GM13977 (cell line): ENCODE measurements at regions not wholly inside any gene's neighbourhood (a gene's known extent, or its start where the extent isn't known, plus 50 kb on each side); places are given as distances from the start of the nearest gene placed in this dataset.
"Not testable (repeated sequence)": the region's sequence is repeated elsewhere in the genome, so short reads cannot be mapped to it uniquely, and the experiment has no call there.

Source experiments
- DNase-seq: peaks from one replicate; pipeline ENCODE4 v3.0.0; 2012; ENCODE audit warnings: low spot score
- CTCF ChIP-seq: IDR thresholded peaks from 2 replicates; pipeline ENCODE4 v1.5.1; 2012; ENCODE audit warnings: mild to moderate bottlenecking, control low read depth; ENCODE audit not compliant: insufficient read depth; ENCODE audit errors: extremely low read depth, missing control alignments
- in situ Hi-C: fragments of 300-500 bp; cut with MboI; formaldehyde crosslinking; loops from one replicate; pipeline ENCODE4 v1.12.0; 2022; ENCODE audit warnings: low sequenced_read_pairs, low pct_unique_long_range_greater_than_20kb, mixed read lengths, inconsistent platforms; ENCODE audit not compliant: unreplicated experiment

DNA sequence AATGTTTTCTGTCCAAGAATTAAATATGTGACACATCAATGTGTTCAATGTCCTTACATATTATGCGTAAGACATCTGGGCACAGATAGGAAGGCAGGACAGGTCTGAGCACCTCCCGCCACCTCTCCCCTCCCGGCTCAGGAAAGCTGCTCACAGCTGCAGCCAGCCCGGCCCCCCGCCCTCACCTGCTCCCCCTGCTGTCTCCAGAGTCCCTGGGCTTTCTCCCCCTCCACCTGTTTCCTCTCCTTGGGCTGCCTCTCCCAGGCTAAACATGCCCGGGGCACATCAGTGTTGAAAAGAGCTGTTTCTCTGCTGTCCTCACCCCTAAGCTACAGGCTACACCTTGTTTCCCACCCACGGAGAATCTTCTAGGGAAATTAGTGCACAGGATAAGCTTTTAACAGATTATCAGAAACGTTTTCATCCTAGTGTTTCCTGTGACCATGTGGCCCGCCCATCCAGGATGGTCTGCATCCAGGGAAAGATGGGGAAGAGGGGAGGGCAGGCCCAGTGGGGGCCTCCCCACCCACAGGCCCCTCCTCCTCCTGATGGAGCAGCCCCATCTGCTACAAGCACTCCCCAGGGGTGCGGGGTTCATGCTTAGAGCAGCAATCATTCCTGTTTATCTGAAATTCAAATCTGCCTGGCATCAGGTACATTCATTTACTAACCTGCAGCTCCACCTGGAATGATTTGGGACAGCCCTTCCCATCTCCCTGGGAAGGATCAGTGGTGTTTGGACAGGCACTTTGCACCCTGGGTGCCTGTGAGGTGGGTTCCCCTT is 273.8 kb upstream of the SFSWAP start:
- in situ Hi-C loops = loop anchor here (5.0 kb wide), 1 partner anchor 210 kb away; no protein-coding TSS in a partner anchor
- no peak for TF ChIP-seq CTCF
- no peak for DNase-seq

DNA sequence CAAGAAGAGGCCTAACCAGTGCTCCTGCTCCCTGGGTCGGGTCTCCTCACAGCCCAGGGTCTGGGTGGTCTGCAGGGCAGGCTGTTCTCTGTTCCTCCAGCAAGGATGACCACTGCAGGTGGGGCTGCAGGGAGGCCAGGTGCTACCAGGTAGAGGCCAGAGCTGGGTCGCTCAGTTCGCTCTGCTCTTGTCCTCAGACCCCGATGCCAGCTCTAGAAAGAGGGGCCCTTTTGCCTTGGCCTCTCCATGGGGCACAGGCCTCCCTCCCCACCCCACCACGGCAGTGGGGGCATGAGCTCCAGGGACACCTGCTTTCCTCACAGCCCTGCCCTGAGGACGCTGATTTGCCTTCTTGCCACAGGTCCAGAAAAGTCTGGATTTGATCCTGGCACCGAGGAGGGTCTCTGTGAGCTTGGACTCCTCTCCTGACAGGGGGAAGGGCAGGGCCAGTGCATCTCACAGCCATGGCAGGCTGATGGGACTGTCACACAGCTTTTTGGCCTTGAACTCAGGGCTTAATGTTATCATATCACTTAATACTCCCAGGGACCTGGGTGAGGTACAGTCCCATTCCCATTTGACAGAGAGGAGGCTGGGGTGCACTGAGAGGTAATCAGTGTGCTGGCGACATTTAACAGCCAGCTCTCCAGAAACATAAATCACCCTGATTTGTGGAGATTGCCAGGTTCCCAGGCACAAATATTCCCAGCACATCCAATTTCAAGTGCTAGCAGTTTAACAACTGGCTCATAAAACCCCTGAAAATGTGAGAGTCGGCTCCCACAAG is 273.0 kb upstream of the SFSWAP start:
- DNase-seq = no peak
- no peak for TF ChIP-seq CTCF
- in situ Hi-C loops = loop anchor here (5.0 kb wide), 1 partner anchor 211 kb away; no protein-coding TSS in a partner anchor

- in situ Hi-C loops = loop anchor here (5.0 kb wide), 1 partner anchor 211 kb away; no protein-coding TSS in a partner anchor
- not testable (repeated sequence) for DNase-seq
These were observed 272.4 kb upstream of the SFSWAP start for GRCh38 chr12:131438493-131438835.

- in situ Hi-C loops = loop anchor here (5.0 kb wide), 1 partner anchor 212 kb away; no protein-coding TSS in a partner anchor
- DNase-seq = no peak
- no peak for TF ChIP-seq CTCF
These were observed 272.0 kb upstream of the SFSWAP start for GRCh38 chr12:131438881-131439280.

- in situ Hi-C loops = loop anchor here (5.0 kb wide), 1 partner anchor 212 kb away; no protein-coding TSS in a partner anchor
- DNase-seq = not testable (repeated sequence)
These were observed 271.1 kb upstream of the SFSWAP start for GRCh38 chr12:131439752-131440151.

GRCh38 chr12:131440209-131441059 is 270.5 kb upstream of the SFSWAP start:
- in situ Hi-C loops, DNase-seq: not testable (repeated sequence)

DNA sequence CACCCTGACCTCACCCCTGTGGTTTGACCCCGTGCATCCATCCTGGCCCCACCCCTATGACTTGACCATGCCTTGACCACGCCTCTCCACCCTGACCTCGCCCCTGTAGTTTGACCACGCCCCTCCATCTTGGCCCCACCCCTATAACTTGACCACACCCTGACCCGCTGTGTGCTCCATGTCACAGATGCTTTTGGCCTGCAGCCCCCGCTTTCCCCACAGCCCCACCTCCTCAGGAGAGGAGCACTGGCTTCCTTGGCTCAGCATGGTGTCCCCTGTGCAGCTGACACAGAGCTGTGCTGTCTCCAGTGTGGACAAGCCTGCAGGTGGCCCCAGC is 269.9 kb upstream of the SFSWAP start:
- no peak for TF ChIP-seq CTCF
- in situ Hi-C loops = no loop called here
- DNase-seq = no peak
